ENCODE measurements at regions not wholly inside any gene's neighbourhood (a gene's known extent, or its start where the extent isn't known, plus 50 kb on each side); places are given as distances from the start of the nearest gene placed in this dataset.

GRCh38 chr2:190005513-190005912 is 57.0 kb downstream of the MSTN start:
- TF ChIP-seq POLR2AphosphoS5 (IDR thresholded peaks at IDR 0.05; ENCODE audit: low read depth) = no peak
- TF ChIP-seq, protein P1, sequence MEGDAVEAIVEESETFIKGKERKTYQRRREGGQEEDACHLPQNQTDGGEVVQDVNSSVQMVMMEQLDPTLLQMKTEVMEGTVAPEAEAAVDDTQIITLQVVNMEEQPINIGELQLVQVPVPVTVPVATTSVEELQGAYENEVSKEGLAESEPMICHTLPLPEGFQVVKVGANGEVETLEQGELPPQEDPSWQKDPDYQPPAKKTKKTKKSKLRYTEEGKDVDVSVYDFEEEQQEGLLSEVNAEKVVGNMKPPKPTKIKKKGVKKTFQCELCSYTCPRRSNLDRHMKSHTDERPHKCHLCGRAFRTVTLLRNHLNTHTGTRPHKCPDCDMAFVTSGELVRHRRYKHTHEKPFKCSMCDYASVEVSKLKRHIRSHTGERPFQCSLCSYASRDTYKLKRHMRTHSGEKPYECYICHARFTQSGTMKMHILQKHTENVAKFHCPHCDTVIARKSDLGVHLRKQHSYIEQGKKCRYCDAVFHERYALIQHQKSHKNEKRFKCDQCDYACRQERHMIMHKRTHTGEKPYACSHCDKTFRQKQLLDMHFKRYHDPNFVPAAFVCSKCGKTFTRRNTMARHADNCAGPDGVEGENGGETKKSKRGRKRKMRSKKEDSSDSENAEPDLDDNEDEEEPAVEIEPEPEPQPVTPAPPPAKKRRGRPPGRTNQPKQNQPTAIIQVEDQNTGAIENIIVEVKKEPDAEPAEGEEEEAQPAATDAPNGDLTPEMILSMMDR (conservative IDR thresholded peaks at IDR 0.05; ENCODE audit: low read depth in 2 of 2) = no peak
- no peak for TF ChIP-seq REST (IDR thresholded peaks at IDR 0.05; ENCODE audit: unreplicated experiment)
